EH (cell line): ENCODE measurements at regions not wholly inside any gene's neighbourhood (a gene's known extent, or its start where the extent isn't known, plus 50 kb on each side); places are given as distances from the start of the nearest gene placed in this dataset.

Source experiments
- DNase-seq: peaks from one replicate; pipeline ENCODE4 v3.0.0-alpha.2; 2015; ENCODE audit warnings: low read depth

- no peak for DNase-seq
Observed at GRCh38 chr2:217227794-217228193, 367.9 kb upstream of the TNP1 start.

- DNase-seq: no peak
Observed at GRCh38 chr2:217225596-217225995, 365.7 kb upstream of the TNP1 start.

GRCh38 chr2:217223222-217223930 is 363.5 kb upstream of the TNP1 start:
- peak; percentile 93 for DNase-seq

- peak; percentile 25 for DNase-seq
Observed at GRCh38 chr2:217222309-217222910, 362.5 kb upstream of the TNP1 start.

GRCh38 chr2:217220228-217221013 is 360.6 kb upstream of the TNP1 start:
- DNase-seq: peak; percentile 40

- DNase-seq: peak; percentile 34
Observed at GRCh38 chr2:217219164-217219520, 359.3 kb upstream of the TNP1 start.

GRCh38 chr2:217218269-217219163 is 358.7 kb upstream of the TNP1 start:
- DNase-seq: peak; percentile 68

- no peak for DNase-seq
Observed at GRCh38 chr2:217216982-217217381, 357.1 kb upstream of the TNP1 start.

- peak; percentile 30 for DNase-seq
Observed at GRCh38 chr2:217216316-217216715, 356.5 kb upstream of the TNP1 start.

- no peak for DNase-seq
Observed at GRCh38 chr2:217215877-217216276, 356.0 kb upstream of the TNP1 start.

- DNase-seq: no peak
Observed at GRCh38 chr2:217208867-217209266, 349.0 kb upstream of the TNP1 start.

GRCh38 chr2:217207699-217208010 is 347.8 kb upstream of the TNP1 start:
- no peak for DNase-seq

GRCh38 chr2:217206907-217207698 is 347.2 kb upstream of the TNP1 start:
- DNase-seq: no peak

GRCh38 chr2:217206016-217206725 is 346.3 kb upstream of the TNP1 start:
- DNase-seq: no peak

- peak; percentile 72 for DNase-seq
Observed at GRCh38 chr2:217204358-217204757, 344.5 kb upstream of the TNP1 start.

- DNase-seq: no peak
Observed at GRCh38 chr2:217203086-217203485, 343.2 kb upstream of the TNP1 start.

GRCh38 chr2:217199255-217199630 is 339.4 kb upstream of the TNP1 start:
- no peak for DNase-seq

- no peak for DNase-seq
Observed at GRCh38 chr2:217195658-217196446, 336.0 kb upstream of the TNP1 start.

GRCh38 chr2:217195016-217195415 is 335.2 kb upstream of the TNP1 start:
- DNase-seq: no peak
